ENCODE measurements at regions not wholly inside any gene's neighbourhood (a gene's known extent, or its start where the extent isn't known, plus 50 kb on each side); places are given as distances from the start of the nearest gene placed in this dataset.
A peak's percentile ranks its signal among the peaks of the same experiment; 100 is the strongest.

DNA sequence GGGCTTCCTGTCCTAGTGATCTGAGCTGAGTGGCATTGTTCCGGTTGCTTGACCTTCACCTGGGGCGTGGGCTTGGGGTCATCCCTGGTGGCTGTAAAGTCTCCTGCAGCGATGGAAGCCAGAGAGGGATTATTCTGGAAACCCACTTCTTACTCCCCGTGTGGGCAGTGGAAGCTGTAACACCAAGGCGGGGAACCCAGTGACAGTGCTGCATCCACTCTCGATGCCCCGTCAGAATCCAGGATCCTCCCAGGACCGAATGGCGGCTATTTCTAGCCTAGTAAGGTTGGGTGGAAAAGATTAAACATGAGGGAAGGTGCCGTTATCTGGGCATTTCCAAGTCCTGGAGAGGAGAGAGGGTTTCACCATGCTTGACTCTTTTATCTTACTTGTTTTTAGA lies 280.6 kb downstream of the ZNF536 start:
- Histone ChIP-seq H3K36me3 (ENCODE audit: control insufficient read depth, insufficient read depth, low read length) (no peaks in the 10 kb centered on the region), H3K4me3 (replicated peaks; ENCODE audit: low read depth, low read length) (no peak overlapping the region)
- TF ChIP-seq, protein P1, sequence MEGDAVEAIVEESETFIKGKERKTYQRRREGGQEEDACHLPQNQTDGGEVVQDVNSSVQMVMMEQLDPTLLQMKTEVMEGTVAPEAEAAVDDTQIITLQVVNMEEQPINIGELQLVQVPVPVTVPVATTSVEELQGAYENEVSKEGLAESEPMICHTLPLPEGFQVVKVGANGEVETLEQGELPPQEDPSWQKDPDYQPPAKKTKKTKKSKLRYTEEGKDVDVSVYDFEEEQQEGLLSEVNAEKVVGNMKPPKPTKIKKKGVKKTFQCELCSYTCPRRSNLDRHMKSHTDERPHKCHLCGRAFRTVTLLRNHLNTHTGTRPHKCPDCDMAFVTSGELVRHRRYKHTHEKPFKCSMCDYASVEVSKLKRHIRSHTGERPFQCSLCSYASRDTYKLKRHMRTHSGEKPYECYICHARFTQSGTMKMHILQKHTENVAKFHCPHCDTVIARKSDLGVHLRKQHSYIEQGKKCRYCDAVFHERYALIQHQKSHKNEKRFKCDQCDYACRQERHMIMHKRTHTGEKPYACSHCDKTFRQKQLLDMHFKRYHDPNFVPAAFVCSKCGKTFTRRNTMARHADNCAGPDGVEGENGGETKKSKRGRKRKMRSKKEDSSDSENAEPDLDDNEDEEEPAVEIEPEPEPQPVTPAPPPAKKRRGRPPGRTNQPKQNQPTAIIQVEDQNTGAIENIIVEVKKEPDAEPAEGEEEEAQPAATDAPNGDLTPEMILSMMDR (IDR thresholded peaks at IDR 0.05; ENCODE audit: insufficient read depth, low read length, poor library complexity, severe bottlenecking) = no peak

DNA sequence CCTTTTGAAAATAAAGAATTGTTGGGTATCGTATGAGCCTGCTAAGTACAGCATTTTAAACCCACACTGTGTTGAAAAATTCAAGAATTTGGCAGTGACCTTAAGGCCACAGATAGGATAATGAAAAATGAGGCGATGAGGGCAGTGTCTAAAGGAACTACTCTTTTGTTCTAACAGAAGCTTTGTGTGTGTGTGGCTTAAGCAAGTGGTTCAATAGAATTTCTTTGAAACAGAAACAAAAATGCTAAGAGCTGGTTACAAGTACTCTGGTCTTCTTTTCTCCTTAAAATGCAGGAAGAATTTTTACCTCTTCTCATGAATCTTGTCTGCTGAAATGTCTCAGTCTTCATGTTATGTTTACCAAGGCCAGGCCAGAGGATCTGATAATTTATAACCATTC lies 279.5 kb downstream of the ZNF536 start:
- no peak for DNase-seq (ENCODE audit: extremely low read depth, insufficient read length)
- Histone ChIP-seq H3K27me3 (replicated peaks; ENCODE audit: control insufficient read depth, insufficient read depth, low read length) (peaks cover 3% of the 10 kb centered on the region), H3K4me3 (replicated peaks; ENCODE audit: low read depth, low read length) (no peak overlapping the region), H3K36me3 (ENCODE audit: control insufficient read depth, insufficient read depth, low read length) (no peaks in the 10 kb centered on the region)
- TF ChIP-seq, protein P1 (IDR thresholded peaks at IDR 0.05; ENCODE audit: insufficient read depth, low read length, poor library complexity, severe bottlenecking) = no peak

More for the DNA sequence above, 280.6 kb downstream of the ZNF536 start:
- no peak for DNase-seq (ENCODE audit: extremely low read depth, insufficient read length)
- peaks cover 1% of the 10 kb centered on the region for H3K27me3 ChIP-seq (replicated peaks; ENCODE audit: control insufficient read depth, insufficient read depth, low read length)

DNA sequence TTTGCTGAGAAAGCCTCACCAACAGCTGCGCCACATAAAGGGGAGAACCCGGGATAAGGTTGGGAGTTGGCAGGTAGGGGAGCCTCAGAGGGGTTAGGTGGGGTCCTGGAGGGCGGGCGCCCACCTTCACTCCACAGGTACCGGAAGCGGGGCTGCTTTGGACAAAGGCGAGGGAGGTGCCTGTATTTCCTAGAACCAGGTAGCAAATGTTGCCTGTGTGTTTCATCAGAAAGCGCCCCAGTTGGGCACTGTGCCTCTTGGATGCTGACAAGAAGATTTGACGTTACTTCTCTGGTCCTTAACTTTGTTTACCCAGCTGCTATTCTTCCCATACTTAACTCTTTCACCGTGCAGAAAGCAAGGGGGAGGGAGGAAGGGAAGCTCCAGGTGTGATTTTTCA lies 278.9 kb downstream of the ZNF536 start:
- peaks cover 3% of the 10 kb centered on the region for H3K27me3 ChIP-seq (replicated peaks; ENCODE audit: control insufficient read depth, insufficient read depth, low read length)
- no peak overlapping the region for H3K4me3 ChIP-seq (replicated peaks; ENCODE audit: low read depth, low read length)
- DNase-seq (ENCODE audit: extremely low read depth, insufficient read length) = no peak
- TF ChIP-seq, protein P1 (IDR thresholded peaks at IDR 0.05; ENCODE audit: insufficient read depth, low read length, poor library complexity, severe bottlenecking) = no peak
- H3K36me3 ChIP-seq (ENCODE audit: control insufficient read depth, insufficient read depth, low read length) = no peaks in the 10 kb centered on the region

DNA sequence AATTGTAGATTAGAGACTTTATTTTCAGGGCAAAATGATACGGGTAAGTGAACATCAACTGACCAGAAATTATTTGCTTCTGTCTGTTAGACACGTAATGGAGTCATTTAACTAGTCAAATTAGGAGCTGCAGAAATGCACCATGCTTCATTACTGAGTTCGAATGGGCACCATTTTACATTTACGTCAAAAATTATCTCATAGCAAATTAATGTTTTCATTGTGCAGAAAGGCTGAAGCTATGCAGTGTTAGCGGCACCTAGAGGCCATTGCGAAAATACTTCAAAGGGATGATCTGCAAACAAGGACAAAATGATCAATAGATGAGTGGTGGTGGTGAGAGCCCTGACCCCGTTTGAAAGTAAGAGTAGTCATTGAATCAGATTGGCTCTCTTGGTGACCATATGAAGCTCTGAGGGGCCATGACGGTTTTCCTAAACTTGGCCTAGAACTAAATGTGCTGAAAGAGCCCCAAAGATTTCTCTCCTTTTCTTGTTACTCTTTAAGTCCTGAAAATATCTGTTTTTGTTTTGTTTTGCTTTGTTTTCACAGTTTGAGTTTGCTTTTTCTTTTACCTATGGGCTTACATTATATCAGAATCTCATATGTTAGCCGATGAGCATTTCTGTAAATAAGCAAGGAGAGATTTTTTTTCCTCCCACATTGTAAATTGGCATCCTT lies 277.9 kb downstream of the ZNF536 start:
- TF ChIP-seq, protein P1 (IDR thresholded peaks at IDR 0.05; ENCODE audit: insufficient read depth, low read length, poor library complexity, severe bottlenecking) = peak; percentile 80
- Histone ChIP-seq H3K27me3 (replicated peaks; ENCODE audit: control insufficient read depth, insufficient read depth, low read length) (peaks cover 3% of the 10 kb centered on the region), H3K36me3 (ENCODE audit: control insufficient read depth, insufficient read depth, low read length) (no peaks in the 10 kb centered on the region), H3K4me3 (replicated peaks; ENCODE audit: low read depth, low read length) (no peak overlapping the region)
- no peak for DNase-seq (ENCODE audit: extremely low read depth, insufficient read length)

DNA sequence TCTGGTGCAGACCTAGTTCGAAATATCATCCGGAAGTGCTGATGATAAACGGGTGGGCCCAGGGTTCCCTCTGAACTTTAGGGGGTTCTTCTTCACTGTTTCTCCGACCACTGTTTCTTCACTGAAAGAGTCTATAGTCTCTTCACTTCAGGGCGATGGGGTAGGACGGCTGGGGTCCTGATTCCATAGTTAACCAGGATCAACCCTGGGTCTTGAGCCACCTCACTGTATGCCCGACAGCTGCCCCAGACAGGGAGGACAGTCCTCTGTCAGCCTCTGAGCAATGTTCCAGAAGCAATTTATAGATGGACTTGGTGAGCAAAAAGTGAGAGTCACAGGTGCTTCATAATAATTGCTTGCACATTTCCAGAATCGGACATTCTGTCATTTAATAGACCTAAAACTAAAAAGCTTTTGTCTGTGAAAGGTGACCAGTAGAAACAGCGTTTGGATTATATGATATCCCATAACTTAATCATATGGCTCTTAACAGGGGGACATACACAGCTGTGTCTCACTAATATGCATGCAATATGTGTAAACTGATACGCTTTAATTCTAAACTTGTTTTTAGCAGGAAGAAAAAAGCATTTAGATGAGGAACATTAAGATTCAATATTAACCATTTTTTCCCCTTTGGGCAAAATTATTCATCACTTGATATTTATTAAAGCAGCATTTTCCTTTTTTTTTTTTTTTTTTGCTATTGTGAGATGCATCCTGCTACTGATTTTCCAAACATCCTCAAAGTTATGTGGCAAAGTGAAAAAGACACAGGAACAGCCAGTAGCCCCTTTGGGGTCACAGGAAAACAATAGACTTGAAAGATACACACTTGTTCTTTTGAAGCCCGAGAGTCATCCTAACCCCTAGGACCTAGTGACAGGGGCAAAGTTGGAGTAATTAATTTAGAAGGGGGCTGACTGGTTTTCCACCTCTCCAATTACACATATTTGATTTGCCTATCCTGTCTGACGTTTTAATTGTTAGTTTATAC lies 277.0 kb downstream of the ZNF536 start:
- DNase-seq (ENCODE audit: extremely low read depth, insufficient read length) = no peak
- H3K36me3 ChIP-seq (ENCODE audit: control insufficient read depth, insufficient read depth, low read length) = no peaks in the 10 kb centered on the region
- H3K4me3 ChIP-seq (replicated peaks; ENCODE audit: low read depth, low read length) = no peak overlapping the region
- TF ChIP-seq, protein P1 (IDR thresholded peaks at IDR 0.05; ENCODE audit: insufficient read depth, low read length, poor library complexity, severe bottlenecking) = no peak
- peaks cover 3% of the 10 kb centered on the region for H3K27me3 ChIP-seq (replicated peaks; ENCODE audit: control insufficient read depth, insufficient read depth, low read length)
